ENCODE measurements at regions not wholly inside any gene's neighbourhood (a gene's known extent, or its start where the extent isn't known, plus 50 kb on each side); places are given as distances from the start of the nearest gene placed in this dataset.

DNA sequence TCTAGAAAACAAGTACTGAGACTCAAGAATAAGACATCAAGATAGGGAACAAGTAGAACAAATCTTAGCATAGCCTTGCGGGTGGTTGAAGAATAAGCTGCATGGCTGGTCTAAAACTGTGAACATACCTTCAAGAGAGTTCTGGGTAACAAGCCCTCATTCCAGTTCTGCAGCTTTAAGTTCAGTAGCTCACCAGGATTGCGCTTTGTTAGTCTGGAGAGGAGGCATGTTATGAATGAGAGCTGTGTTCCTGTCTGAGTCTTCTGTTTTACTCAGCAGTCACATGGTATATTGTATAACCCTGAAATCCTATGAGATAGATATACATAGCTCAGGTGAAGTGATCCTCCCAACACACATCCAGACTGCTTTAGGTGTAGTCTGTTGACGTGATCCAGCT is 406.6 kb upstream of the IRAK1BP1 start:
- TF ChIP-seq, protein P1, sequence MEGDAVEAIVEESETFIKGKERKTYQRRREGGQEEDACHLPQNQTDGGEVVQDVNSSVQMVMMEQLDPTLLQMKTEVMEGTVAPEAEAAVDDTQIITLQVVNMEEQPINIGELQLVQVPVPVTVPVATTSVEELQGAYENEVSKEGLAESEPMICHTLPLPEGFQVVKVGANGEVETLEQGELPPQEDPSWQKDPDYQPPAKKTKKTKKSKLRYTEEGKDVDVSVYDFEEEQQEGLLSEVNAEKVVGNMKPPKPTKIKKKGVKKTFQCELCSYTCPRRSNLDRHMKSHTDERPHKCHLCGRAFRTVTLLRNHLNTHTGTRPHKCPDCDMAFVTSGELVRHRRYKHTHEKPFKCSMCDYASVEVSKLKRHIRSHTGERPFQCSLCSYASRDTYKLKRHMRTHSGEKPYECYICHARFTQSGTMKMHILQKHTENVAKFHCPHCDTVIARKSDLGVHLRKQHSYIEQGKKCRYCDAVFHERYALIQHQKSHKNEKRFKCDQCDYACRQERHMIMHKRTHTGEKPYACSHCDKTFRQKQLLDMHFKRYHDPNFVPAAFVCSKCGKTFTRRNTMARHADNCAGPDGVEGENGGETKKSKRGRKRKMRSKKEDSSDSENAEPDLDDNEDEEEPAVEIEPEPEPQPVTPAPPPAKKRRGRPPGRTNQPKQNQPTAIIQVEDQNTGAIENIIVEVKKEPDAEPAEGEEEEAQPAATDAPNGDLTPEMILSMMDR (IDR thresholded peaks at IDR 0.05): no peak
- no peak overlapping the region for H3K4me3 ChIP-seq
- no peaks in the 10 kb centered on the region for H3K36me3 ChIP-seq
- H3K27ac ChIP-seq: no peak overlapping the region
- ATAC-seq (no peak), FAIRE-seq (no peak), DNase-seq (no peak)
- H3K4me1 ChIP-seq: no peaks in the 10 kb centered on the region
- intact Hi-C loops (cut with DNase I): no loop called here
- no peaks in the 10 kb centered on the region for H3K27me3 ChIP-seq
- no peaks in the 10 kb centered on the region for H3K9me3 ChIP-seq
- 67 to 74% methylated on average over 3 of the region's 3 CpGs for WGBS, 2 donors

DNA sequence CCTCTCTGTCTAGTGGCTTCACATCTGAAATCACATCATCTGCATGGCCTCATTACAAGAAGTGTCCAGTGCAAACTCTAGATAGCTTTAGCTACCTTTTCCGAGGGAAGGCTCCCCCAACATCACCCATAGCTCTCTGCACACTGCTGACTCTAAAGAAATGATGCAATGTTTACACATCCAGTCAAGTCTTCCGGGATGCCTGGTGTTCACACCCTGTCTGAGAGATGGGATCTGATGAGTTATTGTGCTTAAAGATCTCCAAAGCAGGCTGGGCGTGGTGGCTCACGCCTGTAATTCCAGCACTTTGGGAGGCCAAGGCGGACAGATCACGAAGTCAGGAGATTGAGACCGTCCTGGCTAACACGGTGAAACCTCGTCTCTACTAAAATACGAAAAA is 404.6 kb upstream of the IRAK1BP1 start:
- no peak for ATAC-seq
- H3K9me3 ChIP-seq: no peaks in the 10 kb centered on the region
- H3K27ac ChIP-seq: no peak overlapping the region
- FAIRE-seq: no peak
- intact Hi-C loops (cut with DNase I): no loop called here
- no peak overlapping the region for H3K4me3 ChIP-seq
- no peak for DNase-seq
- H3K27me3 ChIP-seq: no peaks in the 10 kb centered on the region
- TF ChIP-seq, protein P1 (IDR thresholded peaks at IDR 0.05): no peak
- 74 to 77% methylated on average over 10 of the region's 10 CpGs for WGBS, 2 donors
- H3K36me3 ChIP-seq: no peaks in the 10 kb centered on the region
- H3K4me1 ChIP-seq: no peaks in the 10 kb centered on the region

DNA sequence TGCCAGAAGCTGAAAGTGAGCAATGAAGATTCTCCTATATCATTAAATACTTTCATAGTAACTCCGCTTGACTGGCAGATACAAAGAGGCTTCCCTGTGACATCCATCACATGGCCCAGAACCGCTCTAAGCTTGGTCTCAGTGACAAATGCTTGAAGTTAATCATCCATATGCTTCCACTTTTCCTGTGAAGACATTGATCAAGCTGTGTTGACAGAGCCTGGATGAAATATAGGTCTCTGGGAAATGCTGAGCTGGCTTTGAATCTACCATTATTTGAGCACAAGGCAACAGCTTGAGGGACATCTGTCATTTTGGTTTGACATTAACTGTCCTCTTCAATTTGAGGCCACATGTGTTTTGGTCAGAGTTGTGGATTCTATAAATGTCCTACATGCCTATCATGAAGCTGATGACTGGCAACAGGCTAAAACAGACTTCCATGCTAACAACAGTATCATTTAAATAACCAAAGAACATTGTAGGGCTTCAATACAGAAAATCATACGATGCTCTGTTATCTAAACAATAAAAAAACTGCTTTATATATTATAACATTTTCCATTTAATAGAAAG is 402.2 kb upstream of the IRAK1BP1 start:
- DNase-seq: no peak
- FAIRE-seq: no peak
- no peak overlapping the region for H3K4me3 ChIP-seq
- ATAC-seq: no peak
- no peaks in the 10 kb centered on the region for H3K4me1 ChIP-seq
- no peaks in the 10 kb centered on the region for H3K9me3 ChIP-seq
- H3K27me3 ChIP-seq: no peaks in the 10 kb centered on the region
- H3K36me3 ChIP-seq: no peaks in the 10 kb centered on the region
- 61 to 80% methylated on average over 3 of the region's 3 CpGs for whole genome bisulfite sequencing, 2 donors
- intact Hi-C loops (cut with DNase I): no loop called here
- no peak overlapping the region for H3K27ac ChIP-seq
- TF ChIP-seq, protein P1 (IDR thresholded peaks at IDR 0.05): no peak

DNA sequence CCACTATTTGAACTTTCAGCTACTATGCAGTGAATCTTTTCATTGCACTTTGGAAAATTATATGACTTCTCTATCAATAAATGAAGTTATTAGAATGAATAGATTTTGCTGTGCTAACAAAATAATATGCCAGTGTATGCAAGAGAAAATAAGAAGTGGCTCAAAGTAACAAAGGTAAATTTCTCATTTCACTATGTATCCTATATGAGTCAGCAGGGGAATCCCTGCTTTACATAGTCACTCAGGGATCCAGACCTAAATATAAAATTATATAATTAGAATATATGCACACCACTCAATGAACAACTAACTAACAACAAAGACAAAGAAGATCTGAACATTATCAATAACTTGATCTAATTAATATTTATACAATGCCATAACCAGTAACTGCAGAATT is 390.8 kb upstream of the IRAK1BP1 start:
- no peaks in the 10 kb centered on the region for H3K9me3 ChIP-seq
- intact Hi-C loops (cut with DNase I): no loop called here
- no peak for DNase-seq
- ATAC-seq: no peak
- TF ChIP-seq, protein P1 (IDR thresholded peaks at IDR 0.05): no peak
- FAIRE-seq: no peak
- H3K27me3 ChIP-seq: no peaks in the 10 kb centered on the region
- H3K27ac ChIP-seq: no peak overlapping the region
- H3K36me3 ChIP-seq: no peaks in the 10 kb centered on the region
- no peak overlapping the region for H3K4me3 ChIP-seq
- no peaks in the 10 kb centered on the region for H3K4me1 ChIP-seq

DNA sequence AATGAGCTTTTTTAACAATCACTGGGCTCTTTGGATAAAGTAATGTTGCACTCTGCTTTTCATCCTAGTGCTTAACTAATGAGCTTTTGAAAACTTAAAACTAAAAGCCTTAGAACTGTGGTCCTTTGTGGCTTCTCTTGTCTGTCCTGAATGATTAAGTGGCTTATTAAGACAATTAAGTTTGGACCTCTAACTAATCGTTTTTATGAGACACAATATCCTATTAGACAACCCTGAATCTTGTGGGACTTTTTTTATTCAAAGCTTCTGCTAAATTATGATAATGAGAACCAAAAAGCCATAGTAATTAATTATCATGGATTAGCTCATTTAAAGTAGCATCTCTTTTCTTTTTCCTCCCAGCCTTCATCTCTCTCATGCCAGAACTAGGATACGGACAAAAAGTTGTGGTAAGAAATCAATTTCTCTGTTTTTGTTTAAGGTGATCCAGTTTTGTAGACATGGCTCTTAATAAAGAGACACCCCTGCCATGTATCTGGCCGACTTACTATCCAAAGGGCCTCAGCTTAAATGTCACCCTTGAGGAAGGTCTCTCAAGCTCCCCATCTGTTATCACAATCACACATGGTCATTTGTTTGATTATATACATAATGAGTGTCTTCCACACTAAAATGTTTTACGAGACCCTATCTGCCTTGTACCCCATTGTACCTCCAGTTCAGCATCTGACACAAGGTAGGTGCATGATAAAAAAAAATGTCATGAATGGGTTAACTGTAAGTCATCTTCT is 384.4 kb upstream of the IRAK1BP1 start:
- H3K27ac ChIP-seq: no peak overlapping the region
- 58 to 74% methylated on average over 4 of the region's 4 CpGs for WGBS, 2 donors
- no peaks in the 10 kb centered on the region for H3K36me3 ChIP-seq
- H3K27me3 ChIP-seq: no peaks in the 10 kb centered on the region
- ATAC-seq: no peak
- no peaks in the 10 kb centered on the region for H3K9me3 ChIP-seq
- intact Hi-C loops (cut with DNase I): no loop called here
- no peak for FAIRE-seq
- DNase-seq: no peak
- no peak overlapping the region for H3K4me3 ChIP-seq
- TF ChIP-seq, protein P1 (IDR thresholded peaks at IDR 0.05): no peak
- no peaks in the 10 kb centered on the region for H3K4me1 ChIP-seq
